AG08395 (cell line): ENCODE measurements at regions not wholly inside any gene's neighbourhood (a gene's known extent, or its start where the extent isn't known, plus 50 kb on each side); places are given as distances from the start of the nearest gene placed in this dataset.
"Not testable (repeated sequence)": the region's sequence is repeated elsewhere in the genome, so short reads cannot be mapped to it uniquely, and the experiment has no call there.

Experiments
- DNase-seq: peaks from one replicate; pipeline ENCODE4 v3.0.0; 2012; ENCODE audit warnings: mixed read lengths, low spot score

GRCh38 chr6:84581494-84582259 is 182.7 kb downstream of the TBX18 start:
- DNase-seq: peak; percentile 69

- DNase-seq: no peak
Measured at GRCh38 chr6:84579404-84579803, 185.0 kb downstream of the TBX18 start.

- DNase-seq: no peak
Measured at GRCh38 chr6:84576029-84576428, 188.4 kb downstream of the TBX18 start.

- peak; percentile 50 for DNase-seq
Measured at GRCh38 chr6:84575264-84575663, 189.1 kb downstream of the TBX18 start.

- no peak for DNase-seq
Measured at GRCh38 chr6:84569882-84570281, 194.5 kb downstream of the TBX18 start.

GRCh38 chr6:84568971-84569370 is 195.4 kb downstream of the TBX18 start:
- DNase-seq: no peak

GRCh38 chr6:84565718-84566117 is 198.7 kb downstream of the TBX18 start:
- DNase-seq: not testable (repeated sequence)

GRCh38 chr6:84560436-84561390 is 203.7 kb downstream of the TBX18 start:
- no peak for DNase-seq

GRCh38 chr6:84556541-84557335 is 207.7 kb downstream of the TBX18 start:
- DNase-seq: no peak

GRCh38 chr6:84554706-84555105 is 209.7 kb downstream of the TBX18 start:
- no peak for DNase-seq

GRCh38 chr6:84554074-84554473 is 210.3 kb downstream of the TBX18 start:
- peak; percentile 44 for DNase-seq

GRCh38 chr6:84553527-84553926 is 210.9 kb downstream of the TBX18 start:
- DNase-seq: no peak

- no peak for DNase-seq
Measured at GRCh38 chr6:84551797-84552196, 212.6 kb downstream of the TBX18 start.

- DNase-seq: no peak
Measured at GRCh38 chr6:84549917-84550316, 214.5 kb downstream of the TBX18 start.

GRCh38 chr6:84547341-84547801 is 217.0 kb downstream of the TBX18 start:
- DNase-seq: no peak

- DNase-seq: peak; percentile 68
Measured at GRCh38 chr6:84546427-84546914, 217.9 kb downstream of the TBX18 start.

GRCh38 chr6:84539122-84539856 is 225.1 kb downstream of the TBX18 start:
- DNase-seq: no peak

- DNase-seq: no peak
Measured at GRCh38 chr6:84536885-84537638, 227.3 kb downstream of the TBX18 start.

- no peak for DNase-seq
Measured at GRCh38 chr6:84528201-84528600, 236.2 kb downstream of the TBX18 start.

GRCh38 chr6:84526631-84527030 is 237.8 kb downstream of the TBX18 start:
- DNase-seq: no peak
